Liver (tissue), 8 donors: ENCODE measurements at regions not wholly inside any gene's neighbourhood (a gene's known extent, or its start where the extent isn't known, plus 50 kb on each side); places are given as distances from the start of the nearest gene placed in this dataset.

Source experiments
- DNase-seq: peaks from one replicate; pipeline ENCODE4 v3.0.0-alpha.2; 2017; ENCODE audit warnings: low spot score
- H3K27ac ChIP-seq, 2 donors: one replicate each; pipeline ENCODE4 v1.7.0; 2013; ENCODE audit warnings: inconsistent platforms in 2 of 2, low read length in 2 of 2, control low read depth in 1 of 2, low read depth in 1 of 2, mild to moderate bottlenecking in 1 of 2
- H3K27me3 ChIP-seq, 4 donors: one replicate each; pipeline versions ENCODE4 v1.6.1 to v1.7.0; 2013; ENCODE audit warnings: low read length in 3 of 4, inconsistent platforms in 1 of 4, mild to moderate bottlenecking in 1 of 4, moderate library complexity in 1 of 4; ENCODE audit not compliant: control insufficient read depth in 4 of 4, insufficient read depth in 4 of 4
- H3K36me3 ChIP-seq, 4 donors: one replicate each; pipeline versions ENCODE4 v1.6.1 to v1.7.0; 2013; ENCODE audit warnings: low read length in 3 of 4, mild to moderate bottlenecking in 3 of 4, low read depth in 1 of 4, moderate library complexity in 1 of 4; ENCODE audit not compliant: control insufficient read depth in 4 of 4, insufficient read depth in 3 of 4
- H3K4me1 ChIP-seq, 4 donors: one replicate each; pipeline versions ENCODE4 v1.6.1 to v1.7.0; 2013; ENCODE audit warnings: low read length in 3 of 4, mild to moderate bottlenecking in 3 of 4, moderate library complexity in 1 of 4; ENCODE audit not compliant: control insufficient read depth in 4 of 4, insufficient read depth in 4 of 4
- H3K4me3 ChIP-seq, 3 donors: one replicate each; pipeline versions ENCODE4 v1.6.1 to v1.7.0; 2013; ENCODE audit warnings: low read length in 3 of 3, control low read depth in 1 of 3, low read depth in 1 of 3, mild to moderate bottlenecking in 1 of 3
- H3K9ac ChIP-seq, 2 donors: one replicate each; pipeline ENCODE4 v1.7.0; 2013; ENCODE audit warnings: low read length in 2 of 2, mild to moderate bottlenecking in 2 of 2, moderate library complexity in 2 of 2, control low read depth in 1 of 2, low read depth in 1 of 2
- H3K9me3 ChIP-seq, 4 donors: one replicate each; pipeline versions ENCODE4 v1.6.1 to v1.7.0; 2013; ENCODE audit warnings: low read length in 3 of 4; ENCODE audit not compliant: control insufficient read depth in 4 of 4
- ATF3 ChIP-seq: IDR thresholded peaks from 2 replicates; pipeline ENCODE4 v1.6.1; 2016; ENCODE audit warnings: antibody characterized with exemption
- CTCF ChIP-seq: fragments of 150-350 bp; IDR thresholded peaks from 2 replicates; pipeline ENCODE4 v1.5.1; 2017; ENCODE audit warnings: improper control_type of control experiment, low read depth, low read length; ENCODE audit not compliant: missing input control
- EGR1 ChIP-seq, 2 donors: IDR thresholded peaks; 2 replicates each; pipeline ENCODE4 v1.6.1; 2016 to 2018; ENCODE audit warnings: antibody characterized with exemption in 2 of 2, low read depth in 2 of 2
- FOXA1 ChIP-seq: IDR thresholded peaks from 2 replicates; pipeline ENCODE4 v1.6.1; 2016; ENCODE audit warnings: antibody characterized with exemption
- FOXA2 ChIP-seq: IDR thresholded peaks from 2 replicates; pipeline ENCODE4 v1.6.1; 2016; ENCODE audit warnings: antibody characterized with exemption
- GABPA ChIP-seq, 2 donors: IDR thresholded peaks in 1 of 2; conservative IDR thresholded peaks in 1 of 2; 2 replicates each; pipeline ENCODE4 v1.6.1; 2016; ENCODE audit warnings: antibody characterized with exemption in 2 of 2, mild to moderate bottlenecking in 1 of 2, moderate library complexity in 1 of 2
- HNF4A ChIP-seq, 2 donors: conservative IDR thresholded peaks; 2 replicates each; pipeline ENCODE4 v1.6.1; 2016; ENCODE audit warnings: antibody characterized with exemption in 2 of 2, mild to moderate bottlenecking in 2 of 2
- HNF4G ChIP-seq: IDR thresholded peaks from 2 replicates; pipeline ENCODE4 v1.6.1; 2016; ENCODE audit warnings: antibody characterized with exemption
- JUND ChIP-seq, 2 donors: IDR thresholded peaks; 2 replicates each; pipeline ENCODE4 v1.6.1; 2016; ENCODE audit warnings: antibody characterized with exemption in 2 of 2
- NR2F2 ChIP-seq: IDR thresholded peaks from 2 replicates; pipeline ENCODE4 v1.6.1; 2016; ENCODE audit warnings: antibody characterized with exemption
- RAD21 ChIP-seq, 2 donors: IDR thresholded peaks; 2 replicates each; pipeline ENCODE4 v1.6.1; 2016; ENCODE audit warnings: antibody characterized with exemption in 2 of 2, mild to moderate bottlenecking in 2 of 2
- RXRA ChIP-seq, 2 donors: IDR thresholded peaks; 2 replicates each; pipeline ENCODE4 v1.6.1; 2017 to 2018; ENCODE audit warnings: antibody characterized with exemption in 2 of 2, mild to moderate bottlenecking in 1 of 2
- SP1 ChIP-seq: IDR thresholded peaks from 2 replicates; pipeline ENCODE4 v1.6.1; 2018; ENCODE audit warnings: antibody characterized with exemption, mild to moderate bottlenecking
- TAF1 ChIP-seq: conservative IDR thresholded peaks from 2 replicates; pipeline ENCODE4 v1.6.1; 2016; ENCODE audit warnings: antibody characterized with exemption, mild to moderate bottlenecking
- YY1 ChIP-seq: IDR thresholded peaks from 2 replicates; pipeline ENCODE4 v1.6.1; 2016; ENCODE audit warnings: antibody characterized with exemption, mild to moderate bottlenecking
- ZBTB33 ChIP-seq: IDR thresholded peaks from 2 replicates; pipeline ENCODE4 v1.6.1; 2016; ENCODE audit warnings: antibody characterized with exemption
- WGBS: extraction: QIAGEN DNeasy Blood & Tissue Kit; methylation state at CpG from one replicate; pipeline ENCODE4 v1.1.7; 2013; 5-methylcytosine and 5-hydroxymethylcytosine counted together
- donor health status: healthy.
- donor health status: healthy.
- donor health status: healthy.
- donor health status: healthy.
- donor health status: healthy.

DNA sequence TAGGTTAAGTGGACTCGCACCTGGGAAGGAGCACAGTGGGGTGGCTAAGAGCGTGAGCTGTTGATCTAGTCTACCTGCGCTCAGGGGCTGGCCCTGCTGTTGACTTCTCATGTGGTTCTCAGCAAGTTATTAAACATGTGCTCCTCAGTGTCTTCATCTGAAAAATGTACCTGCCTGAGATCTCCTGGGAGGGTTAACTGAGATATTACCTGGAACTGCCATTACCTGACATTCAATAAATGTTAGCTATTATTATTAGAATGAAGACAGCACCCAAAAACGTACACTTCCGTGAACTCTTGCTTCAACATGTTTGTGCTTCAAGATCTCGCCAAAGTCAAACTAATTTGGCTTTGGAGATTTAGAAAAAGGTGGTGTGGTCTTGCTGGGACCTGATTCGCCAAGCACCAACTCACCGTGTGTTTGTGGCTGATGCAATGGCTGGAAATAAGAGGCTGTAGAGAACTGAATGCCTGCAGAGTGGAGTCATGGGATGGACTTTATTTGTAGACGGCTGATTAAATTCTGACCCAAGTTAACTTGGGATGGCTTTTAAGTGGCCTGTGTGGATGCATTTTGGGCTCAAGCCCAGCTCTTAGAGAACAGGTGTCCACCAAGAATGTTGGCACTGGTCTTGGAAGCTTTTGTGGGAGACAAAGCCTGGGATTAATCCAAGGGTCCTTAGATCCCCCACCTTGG lies 692.9 kb downstream of the QKI start:
- Histone ChIP-seq H3K4me1 (peaks cover 3 to 21% (median 13%) of the 10 kb centered on the region in 4 donors), H3K9ac (no peak overlapping the region), H3K27me3 (no peaks in the 10 kb centered on the region), H3K36me3 (no peaks in the 10 kb centered on the region), H3K27ac (no peak overlapping the region), H3K4me3 (no peak overlapping the region), H3K9me3 (no peaks in the 10 kb centered on the region)
- no peak for DNase-seq
- WGBS: 82% methylated on average over 9 of the region's 9 CpGs
- no peak for TF ChIP-seq GABPA (IDR thresholded peaks at IDR 0.05 in 1 of 2, conservative IDR thresholded peaks at IDR 0.05 in 1 of 2)
- TF ChIP-seq HNF4G: no peak
- no peak for TF ChIP-seq FOXA2
- no peak for TF ChIP-seq RXRA (IDR thresholded peaks at IDR 0.05)
- TF ChIP-seq ATF3: no peak
- no peak for TF ChIP-seq EGR1 (IDR thresholded peaks at IDR 0.05; ENCODE audit: low read depth in 2 of 2)
- TF ChIP-seq JUND (IDR thresholded peaks at IDR 0.05): no peak
- TF ChIP-seq YY1: no peak
- TF ChIP-seq CTCF: no peak
- TF ChIP-seq NR2F2: no peak
- no peak for TF ChIP-seq HNF4A (conservative IDR thresholded peaks at IDR 0.05)
- TF ChIP-seq SP1: no peak
- no peak for TF ChIP-seq ZBTB33
- TF ChIP-seq TAF1: no peak
- TF ChIP-seq RAD21 (IDR thresholded peaks at IDR 0.05): no peak
- no peak for TF ChIP-seq FOXA1

DNA sequence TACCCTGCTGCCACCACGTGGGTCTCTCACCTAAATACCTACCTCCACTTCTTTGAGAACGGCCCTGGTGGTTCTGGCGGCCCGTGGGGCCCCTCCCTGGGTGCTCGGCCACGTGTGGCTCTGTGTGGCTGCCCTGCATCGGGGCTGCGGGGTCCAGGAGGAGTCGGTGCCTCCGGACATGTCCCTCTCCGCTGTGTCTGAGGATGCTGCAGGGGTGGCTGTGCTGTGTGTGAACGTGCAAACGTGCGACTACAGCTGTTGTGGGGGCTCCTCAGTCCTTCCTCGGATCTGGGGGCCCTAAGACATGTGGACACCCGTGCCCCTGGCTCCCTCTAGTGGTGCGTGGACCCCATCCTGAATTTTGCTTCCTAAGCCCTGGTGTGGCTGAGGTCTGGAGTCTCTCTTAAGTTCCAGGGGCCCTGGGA lies 691.8 kb downstream of the QKI start:
- H3K27me3 ChIP-seq: no peaks in the 10 kb centered on the region
- H3K4me1 ChIP-seq: peaks cover 3 to 21% (median 13%) of the 10 kb centered on the region in 4 donors
- WGBS: 77% methylated on average over 17 of the region's 17 CpGs
- H3K27ac ChIP-seq: no peak overlapping the region
- no peak for TF ChIP-seq RXRA (IDR thresholded peaks at IDR 0.05)
- TF ChIP-seq HNF4A (conservative IDR thresholded peaks at IDR 0.05): no peak
- H3K4me3 ChIP-seq: no peak overlapping the region
- no peaks in the 10 kb centered on the region for H3K36me3 ChIP-seq
- peak; percentile 43 for DNase-seq
- no peak overlapping the region for H3K9ac ChIP-seq
- H3K9me3 ChIP-seq: no peaks in the 10 kb centered on the region

GRCh38 chr6:164105705-164106104 lies 691.2 kb downstream of the QKI start:
- Histone ChIP-seq H3K4me3 (no peak overlapping the region), H3K4me1 (peaks cover 3 to 21% (median 13%) of the 10 kb centered on the region in 4 donors), H3K9ac (no peak overlapping the region), H3K9me3 (no peaks in the 10 kb centered on the region), H3K27ac (no peak overlapping the region), H3K36me3 (no peaks in the 10 kb centered on the region), H3K27me3 (no peaks in the 10 kb centered on the region)
- 82% methylated on average over 16 of the region's 16 CpGs for WGBS
- no peak for DNase-seq
- TF ChIP-seq HNF4G (no peak), NR2F2 (no peak), HNF4A (conservative IDR thresholded peaks at IDR 0.05) (no peak), ATF3 (no peak), CTCF (no peak), EGR1 (IDR thresholded peaks at IDR 0.05; ENCODE audit: low read depth in 2 of 2) (no peak), SP1 (no peak), GABPA (IDR thresholded peaks at IDR 0.05 in 1 of 2, conservative IDR thresholded peaks at IDR 0.05 in 1 of 2) (no peak), FOXA2 (no peak), FOXA1 (no peak), TAF1 (no peak), RXRA (IDR thresholded peaks at IDR 0.05) (no peak), ZBTB33 (no peak), YY1 (no peak)
